NOMO-1 treated with DMSO at 0.1 percent for 48 hours (cell line): ENCODE measurements at regions not wholly inside any gene's neighbourhood (a gene's known extent, or its start where the extent isn't known, plus 50 kb on each side); places are given as distances from the start of the nearest gene placed in this dataset.

Experiments
- DNase-seq: peaks from one replicate; lab custom pipeline; 2025; ENCODE audit not compliant: unreplicated experiment; lab: John Stamatoyannopoulos, UW

GRCh38 chr3:76869726-76870384 lies 170.0 kb upstream of the ROBO2 start:
- DNase-seq = no peak

GRCh38 chr3:76871655-76872054 lies 168.2 kb upstream of the ROBO2 start:
- DNase-seq = no peak

GRCh38 chr3:76872999-76873398 lies 166.9 kb upstream of the ROBO2 start:
- DNase-seq = no peak

DNA sequence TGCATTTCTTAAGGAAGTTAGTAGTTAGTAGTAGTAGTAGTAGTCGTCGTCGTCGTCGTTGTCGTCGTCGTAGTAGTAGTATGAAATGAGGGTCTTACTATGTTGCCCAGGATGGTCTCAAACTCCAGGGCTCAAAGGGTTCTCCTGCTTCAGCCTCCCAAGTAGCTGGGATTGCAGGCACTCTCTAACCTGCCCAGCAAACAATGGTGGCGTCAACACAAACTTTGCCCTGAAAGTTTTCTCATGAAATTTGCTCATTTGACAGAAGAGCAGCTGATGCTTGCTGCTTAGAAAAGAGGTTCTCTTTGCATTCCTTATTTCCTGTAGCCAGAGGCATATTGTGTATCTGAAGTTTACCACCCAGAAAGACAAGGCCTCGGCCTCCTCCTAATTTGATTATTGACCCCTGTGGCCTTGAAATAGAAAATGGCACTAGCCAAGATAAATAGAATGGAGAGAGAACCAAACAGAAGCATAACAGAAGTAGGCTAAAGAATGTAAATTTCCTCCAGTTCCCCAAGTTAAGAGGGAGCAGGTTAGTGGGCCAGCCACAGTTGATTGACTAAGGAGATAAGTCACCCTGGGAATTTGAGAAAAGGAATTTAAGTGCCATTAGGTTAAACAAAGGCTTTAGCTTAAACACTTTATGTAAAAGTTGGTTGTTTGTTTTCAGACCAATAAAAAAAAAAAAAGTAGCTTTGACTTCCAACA lies 166.2 kb upstream of the ROBO2 start:
- DNase-seq = no peak

DNA sequence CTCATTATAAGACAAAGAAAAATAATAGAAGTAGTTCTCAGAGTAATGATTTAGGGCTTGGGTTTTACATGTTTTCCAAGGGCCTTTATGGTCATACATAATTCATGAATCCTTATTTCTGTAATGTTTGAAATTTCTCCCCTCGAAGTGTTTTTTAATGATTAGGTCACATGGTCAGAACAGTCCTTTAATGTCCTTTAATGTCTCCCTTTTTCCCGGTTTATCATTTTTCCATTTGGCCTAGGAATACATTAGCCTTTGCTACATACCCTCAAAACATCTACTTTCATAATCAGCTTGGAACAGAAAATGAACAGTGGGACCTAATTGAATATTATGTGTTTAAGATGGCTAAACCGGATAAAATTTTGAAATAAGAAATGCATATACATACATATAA lies 159.9 kb upstream of the ROBO2 start:
- DNase-seq = no peak

DNA sequence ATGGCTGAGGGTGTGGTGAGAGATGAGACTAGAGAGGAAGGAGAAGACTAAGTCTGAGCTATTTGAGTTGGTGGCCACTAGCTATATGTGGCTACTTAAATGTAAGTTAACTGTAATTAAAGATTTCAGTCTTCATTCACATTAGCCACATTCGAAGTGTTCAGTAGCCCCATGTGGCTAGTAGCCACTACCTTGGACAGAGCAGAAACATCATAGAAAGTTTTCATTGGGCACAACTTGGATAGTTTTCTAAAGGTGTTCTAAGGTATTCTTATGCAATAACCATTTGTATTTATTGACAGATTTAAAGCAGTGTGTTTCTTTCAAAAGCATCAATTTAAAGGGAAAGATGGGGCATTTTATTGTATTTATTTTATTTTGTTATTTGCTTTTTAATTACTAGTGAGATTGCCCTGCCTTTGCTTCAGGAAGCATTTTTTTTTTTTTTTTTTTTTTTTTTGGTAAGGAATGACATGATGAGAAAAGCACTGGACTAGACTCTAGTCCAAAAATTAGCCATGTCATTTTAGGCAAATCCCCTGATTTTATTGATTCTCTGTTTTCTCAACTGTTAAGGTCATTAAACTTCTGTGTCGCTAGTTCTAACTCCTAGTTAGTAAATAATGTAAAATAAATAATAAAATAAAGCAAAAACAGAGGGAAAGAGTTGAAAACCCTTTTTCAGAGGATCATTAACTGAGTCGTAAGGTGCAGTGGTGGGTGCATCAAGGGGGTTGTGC lies 153.0 kb upstream of the ROBO2 start:
- DNase-seq = no peak

DNA sequence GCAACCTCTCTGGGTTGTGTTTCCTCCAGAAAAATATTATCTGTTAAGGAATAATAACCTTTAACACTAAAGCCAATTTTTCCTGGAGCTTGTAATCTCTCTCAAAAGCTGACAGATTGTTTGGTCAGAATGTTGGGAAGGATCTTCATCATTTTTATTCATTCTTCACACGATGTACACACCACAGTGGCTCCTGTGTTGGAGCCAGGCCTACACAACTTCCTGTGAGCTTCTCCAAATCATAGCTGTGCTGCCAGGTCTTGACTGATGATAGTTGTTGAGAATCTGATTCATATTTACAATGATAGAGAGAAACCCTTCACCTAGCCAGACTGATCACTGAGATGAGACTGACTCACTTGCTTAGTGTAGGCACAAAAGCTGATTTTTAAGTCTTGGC lies 151.0 kb upstream of the ROBO2 start:
- DNase-seq = no peak

DNA sequence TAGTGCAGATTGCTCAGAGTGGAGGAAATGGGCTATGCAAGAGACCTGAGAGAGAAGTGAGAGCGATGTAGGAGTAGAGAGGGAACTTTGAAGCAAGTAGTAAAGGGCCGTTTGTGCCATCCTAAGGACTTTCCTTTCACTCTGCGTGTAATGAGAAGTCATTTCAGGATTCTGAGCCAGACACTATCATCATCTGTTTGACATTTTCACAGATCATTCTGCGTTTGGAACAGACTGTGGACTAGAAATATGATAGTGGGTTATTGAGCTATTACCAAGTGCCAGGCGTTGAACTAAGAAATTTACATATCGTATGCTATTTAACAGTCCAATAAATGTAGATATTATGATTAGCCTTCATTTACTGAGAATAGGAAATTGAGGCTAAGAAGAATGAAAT lies 150.0 kb upstream of the ROBO2 start:
- no peak for DNase-seq

- DNase-seq = no peak
Observed at GRCh38 chr3:76897076-76897475, 142.8 kb upstream of the ROBO2 start.

DNA sequence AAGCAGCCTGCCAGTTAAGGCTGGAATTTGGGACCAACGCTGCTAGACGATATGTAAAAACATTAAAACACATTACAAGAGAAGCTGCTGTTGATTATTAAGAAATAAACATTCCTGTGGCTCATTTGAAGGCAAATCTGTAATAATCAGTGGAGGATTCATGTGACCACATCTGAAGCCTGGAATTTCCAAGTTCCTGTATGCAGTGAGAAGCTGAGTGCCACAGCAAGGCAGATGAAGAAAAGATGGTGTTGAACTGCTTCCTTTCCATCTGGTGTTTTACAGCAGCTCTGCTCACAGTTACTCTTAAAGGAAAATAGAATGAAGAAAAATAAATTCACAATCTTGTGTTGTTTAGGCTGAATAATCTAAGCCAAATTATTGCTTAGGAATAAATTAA lies 139.3 kb upstream of the ROBO2 start:
- DNase-seq = no peak

DNA sequence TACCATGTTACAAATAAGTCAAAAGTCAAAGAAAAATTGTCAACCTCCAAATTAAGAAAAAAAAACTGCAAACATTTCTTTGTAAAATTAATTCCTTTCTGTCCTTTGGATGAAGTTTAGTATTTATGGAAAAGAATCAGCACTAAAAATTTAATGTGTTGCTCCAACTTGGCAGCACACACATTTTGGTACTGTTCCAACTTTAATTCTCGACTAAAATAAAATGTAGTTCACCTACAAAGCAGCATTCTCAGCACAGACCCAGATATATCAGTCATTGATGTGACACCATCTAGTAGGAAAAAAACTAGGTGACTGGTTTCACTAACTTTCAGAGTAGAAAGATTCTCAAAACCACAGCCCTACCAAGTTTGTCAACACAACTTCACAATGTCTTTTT lies 131.7 kb upstream of the ROBO2 start:
- DNase-seq = no peak

- DNase-seq = no peak
Observed at GRCh38 chr3:76912841-76913383, 127.0 kb upstream of the ROBO2 start.

- DNase-seq = no peak
Observed at GRCh38 chr3:76917436-76917835, 122.5 kb upstream of the ROBO2 start.

GRCh38 chr3:76920511-76920910 lies 119.4 kb upstream of the ROBO2 start:
- DNase-seq = no peak

DNA sequence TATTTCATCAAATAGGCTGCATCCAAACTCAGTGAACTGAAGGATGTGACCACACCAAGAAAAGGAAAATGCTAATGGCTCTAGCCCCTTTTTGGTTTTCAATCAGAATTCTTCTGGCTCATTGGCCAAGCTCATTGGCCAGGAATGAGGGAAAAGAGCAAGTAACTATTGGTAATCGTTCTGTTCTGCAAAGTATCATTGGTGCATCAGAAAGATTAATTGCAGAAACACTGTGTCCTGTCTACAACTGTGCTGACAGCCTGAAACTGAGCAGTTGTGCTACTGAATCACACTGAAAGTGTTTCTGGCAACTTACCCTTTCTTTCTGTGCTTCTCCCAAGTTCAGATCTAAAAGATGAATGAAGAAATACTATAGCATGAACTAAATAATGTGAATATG lies 116.4 kb upstream of the ROBO2 start:
- no peak for DNase-seq

DNA sequence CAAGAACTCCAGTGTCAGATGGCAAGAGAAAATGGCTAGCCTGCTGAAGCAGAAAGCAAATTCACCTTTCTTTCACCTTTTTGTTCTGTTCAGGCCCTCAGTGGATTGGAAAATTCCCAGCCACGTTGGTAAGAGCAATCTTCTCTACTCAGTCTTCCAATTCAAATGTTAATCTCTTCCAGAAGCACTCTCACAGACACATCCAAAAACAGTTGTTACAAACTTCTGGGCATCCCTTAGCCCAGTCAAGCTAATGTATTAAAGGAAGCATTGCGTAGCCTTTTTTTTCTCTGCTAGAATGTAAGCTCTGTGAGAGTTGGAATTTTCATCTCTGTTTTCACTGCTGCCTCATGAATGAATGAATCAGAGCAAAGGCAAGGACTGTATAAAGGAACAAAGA lies 109.2 kb upstream of the ROBO2 start:
- DNase-seq = no peak

GRCh38 chr3:76933245-76933644 lies 106.7 kb upstream of the ROBO2 start:
- DNase-seq = no peak

DNA sequence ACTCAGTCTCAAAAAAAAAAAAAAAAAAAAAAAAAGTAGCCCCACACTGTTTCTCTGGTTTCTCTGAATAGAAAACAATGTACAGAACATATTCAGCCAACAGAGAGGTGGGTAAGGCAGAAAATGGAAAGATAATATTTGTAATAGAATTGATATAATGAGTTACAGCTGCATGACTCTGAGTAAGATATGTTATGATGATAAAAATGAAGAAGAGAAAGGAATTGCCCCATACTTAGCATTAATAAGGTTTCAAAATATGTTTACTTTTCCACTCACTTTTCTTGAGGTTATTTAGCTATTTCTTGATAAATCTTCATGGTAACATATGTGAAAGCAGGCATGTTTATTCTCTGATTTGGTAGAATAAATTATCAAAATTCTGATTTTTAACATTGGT lies 100.9 kb upstream of the ROBO2 start:
- no peak for DNase-seq

DNA sequence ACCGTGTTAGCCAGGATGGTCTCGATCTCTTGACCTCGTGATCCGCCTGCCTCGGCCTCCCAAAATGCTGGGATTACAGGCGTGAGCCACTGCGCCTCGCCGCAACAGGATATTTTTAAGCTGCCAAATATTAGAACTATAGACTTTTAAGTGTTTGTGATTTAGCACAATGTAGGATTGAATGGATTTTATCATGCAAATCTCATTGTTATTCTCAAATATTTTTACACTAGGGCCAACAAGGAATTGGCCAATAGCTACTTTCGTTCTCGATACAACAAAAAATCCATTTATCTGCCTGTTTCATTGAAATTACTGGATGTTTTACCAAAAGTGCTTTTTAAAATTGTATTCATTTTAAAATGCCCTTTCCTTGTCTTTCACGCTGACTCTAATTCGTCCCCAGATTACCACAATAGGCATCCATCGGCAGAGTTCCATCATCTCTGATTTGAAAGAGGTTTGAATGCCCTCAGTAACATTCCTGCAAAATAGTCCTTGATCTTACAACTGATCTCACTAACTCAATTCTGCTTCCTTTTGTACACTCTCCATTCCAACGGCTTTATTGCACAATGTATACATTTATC lies 99.6 kb upstream of the ROBO2 start:
- DNase-seq = no peak

DNA sequence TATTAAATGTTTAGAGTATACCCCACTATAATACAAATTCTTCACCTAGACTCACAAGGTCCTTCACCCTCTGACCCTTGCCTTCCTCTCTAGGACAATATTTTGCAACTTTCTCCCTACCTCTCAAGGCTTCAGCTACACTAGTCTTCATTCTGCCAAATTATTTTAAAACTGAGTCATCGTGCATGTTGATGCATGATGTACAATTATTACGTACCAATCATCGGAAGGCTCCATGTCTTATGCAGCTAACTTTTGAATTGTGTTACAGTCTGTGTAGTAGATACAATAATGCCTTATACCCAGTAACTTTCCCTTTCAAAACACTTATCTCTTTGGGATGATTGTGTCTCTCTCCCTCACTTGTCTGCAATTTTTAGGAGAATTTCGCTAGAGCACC lies 98.5 kb upstream of the ROBO2 start:
- DNase-seq = no peak

DNA sequence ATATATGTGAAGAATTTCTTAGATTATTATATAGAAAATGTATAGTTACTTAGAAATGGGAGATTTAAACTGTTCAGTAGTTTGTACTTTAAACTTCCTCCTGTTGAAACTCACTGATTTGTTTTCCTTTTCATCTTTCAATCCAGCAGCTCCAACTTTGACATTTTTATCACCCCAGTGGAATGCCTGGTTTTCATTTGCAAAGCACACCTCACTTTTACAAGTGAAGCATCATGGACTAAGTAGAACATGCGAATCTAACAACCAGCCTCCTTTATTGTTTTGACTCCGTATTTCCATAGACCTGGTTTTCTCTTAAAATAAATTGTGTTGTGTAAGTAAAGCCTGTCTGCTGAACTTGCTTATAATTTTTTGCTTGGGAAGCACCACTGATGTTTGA lies 97.8 kb upstream of the ROBO2 start:
- DNase-seq = no peak

DNA sequence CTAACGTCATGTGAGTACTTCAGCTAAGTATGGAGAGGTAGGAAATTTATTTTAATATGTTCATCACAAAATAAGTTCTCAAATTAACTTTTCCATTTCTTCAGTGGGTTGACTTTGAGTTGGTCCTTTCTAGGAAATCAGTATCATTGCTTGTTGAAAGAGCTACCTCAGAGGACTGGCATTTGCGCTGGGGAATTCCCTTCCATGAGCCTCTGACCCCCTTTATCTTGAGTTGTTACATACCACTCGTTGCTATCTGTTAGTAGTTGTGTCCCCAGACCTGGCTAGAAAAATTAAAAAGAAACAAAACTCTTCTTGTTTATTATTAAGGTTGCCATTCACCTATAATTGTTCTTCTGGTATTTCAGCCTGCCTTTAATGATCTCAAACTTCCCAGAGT lies 96.8 kb upstream of the ROBO2 start:
- DNase-seq = no peak
